SHP77 (cell line): ENCODE measurements at regions not wholly inside any gene's neighbourhood (a gene's known extent, or its start where the extent isn't known, plus 50 kb on each side); places are given as distances from the start of the nearest gene placed in this dataset.
"Not testable (repeated sequence)": the region's sequence is repeated elsewhere in the genome, so short reads cannot be mapped to it uniquely, and the experiment has no call there.

ENCODE experiments used
- DNase-seq, 2 experiments: peaks; one replicate each; lab custom pipeline; 2025; lab: John Stamatoyannopoulos, UW

GRCh38 chr16:17984810-17985209 is 351.7 kb downstream of the NPIPA8 start:
- DNase-seq: no peak

GRCh38 chr16:17983847-17984639 is 352.5 kb downstream of the NPIPA8 start:
- DNase-seq: no peak

- no peak for DNase-seq
These were observed 353.4 kb downstream of the NPIPA8 start for GRCh38 chr16:17983114-17983513.

GRCh38 chr16:17977260-17977659 is 359.3 kb downstream of the NPIPA8 start:
- DNase-seq: no peak

- DNase-seq: no peak
These were observed 364.0 kb downstream of the NPIPA8 start for GRCh38 chr16:17972460-17972943.

- no peak for DNase-seq
These were observed 365.7 kb downstream of the NPIPA8 start for GRCh38 chr16:17970816-17971331.

GRCh38 chr16:17970157-17970765 is 366.3 kb downstream of the NPIPA8 start:
- DNase-seq: no peak

GRCh38 chr16:17965133-17965900 is 371.2 kb downstream of the NPIPA8 start:
- DNase-seq: no peak

- no peak for DNase-seq
These were observed 372.3 kb downstream of the NPIPA8 start for GRCh38 chr16:17964196-17964595.

GRCh38 chr16:17963185-17963836 is 373.2 kb downstream of the NPIPA8 start:
- no peak for DNase-seq

- DNase-seq: no peak
These were observed 373.8 kb downstream of the NPIPA8 start for GRCh38 chr16:17962726-17963125.

- not testable (repeated sequence) for DNase-seq
These were observed 374.7 kb downstream of the NPIPA8 start for GRCh38 chr16:17961822-17962221.

GRCh38 chr16:17951378-17951777 is 385.2 kb downstream of the NPIPA8 start:
- no peak for DNase-seq

GRCh38 chr16:17949982-17950250 is 386.6 kb downstream of the NPIPA8 start:
- no peak for DNase-seq

GRCh38 chr16:17949141-17949981 is 387.2 kb downstream of the NPIPA8 start:
- no peak for DNase-seq

- DNase-seq: no peak
These were observed 388.9 kb downstream of the NPIPA8 start for GRCh38 chr16:17947637-17948036.

GRCh38 chr16:17947165-17947564 is 389.4 kb downstream of the NPIPA8 start:
- DNase-seq: no peak

GRCh38 chr16:17945080-17945601 is 391.4 kb downstream of the NPIPA8 start:
- DNase-seq: no peak

GRCh38 chr16:17944345-17944744 is 392.2 kb downstream of the NPIPA8 start:
- no peak for DNase-seq

- no peak for DNase-seq
These were observed 394.5 kb downstream of the NPIPA8 start for GRCh38 chr16:17942067-17942466.
